NOMO-1 treated with DMSO at 0.1 percent for 48 hours (cell line): ENCODE measurements at regions not wholly inside any gene's neighbourhood (a gene's known extent, or its start where the extent isn't known, plus 50 kb on each side); places are given as distances from the start of the nearest gene placed in this dataset.
"Not testable (repeated sequence)": the region's sequence is repeated elsewhere in the genome, so short reads cannot be mapped to it uniquely, and the experiment has no call there.

ENCODE experiments used
- DNase-seq: peaks from one replicate; lab custom pipeline; 2025; ENCODE audit not compliant: unreplicated experiment; lab: John Stamatoyannopoulos, UW

GRCh38 chr7:115574681-115575291 is 455.8 kb downstream of the TFEC start:
- no peak for DNase-seq

GRCh38 chr7:115572111-115572510 is 458.5 kb downstream of the TFEC start:
- DNase-seq: no peak

- no peak for DNase-seq
Observed at GRCh38 chr7:115561335-115562110, 469.0 kb downstream of the TFEC start.

- no peak for DNase-seq
Observed at GRCh38 chr7:115559877-115560276, 470.7 kb downstream of the TFEC start.

- no peak for DNase-seq
Observed at GRCh38 chr7:115558161-115558560, 472.4 kb downstream of the TFEC start.

GRCh38 chr7:115557296-115557695 is 473.3 kb downstream of the TFEC start:
- DNase-seq: not testable (repeated sequence)

- DNase-seq: no peak
Observed at GRCh38 chr7:115552766-115553165, 477.8 kb downstream of the TFEC start.

GRCh38 chr7:115549910-115550309 is 480.7 kb downstream of the TFEC start:
- DNase-seq: no peak

- DNase-seq: no peak
Observed at GRCh38 chr7:115548756-115549155, 481.8 kb downstream of the TFEC start.

- no peak for DNase-seq
Observed at GRCh38 chr7:115546790-115547189, 483.8 kb downstream of the TFEC start.

- DNase-seq: no peak
Observed at GRCh38 chr7:115533785-115534184, 496.8 kb downstream of the TFEC start.

GRCh38 chr7:115526278-115526677 is 504.3 kb downstream of the TFEC start:
- DNase-seq: no peak

- DNase-seq: no peak
Observed at GRCh38 chr7:115522174-115522573, 508.4 kb downstream of the TFEC start.

- DNase-seq: no peak
Observed at GRCh38 chr7:115516341-115516740, 514.2 kb downstream of the TFEC start.

GRCh38 chr7:115511330-115511729 is 519.2 kb downstream of the TFEC start:
- no peak for DNase-seq

GRCh38 chr7:115505136-115505535 is 525.4 kb downstream of the TFEC start:
- peak; percentile 29 for DNase-seq

- DNase-seq: no peak
Observed at GRCh38 chr7:115499956-115500355, 530.6 kb downstream of the TFEC start.

- no peak for DNase-seq
Observed at GRCh38 chr7:115496006-115496405, 534.6 kb downstream of the TFEC start.

- DNase-seq: no peak
Observed at GRCh38 chr7:115494529-115495147, 535.9 kb downstream of the TFEC start.

GRCh38 chr7:115493381-115493780 is 537.2 kb downstream of the TFEC start:
- no peak for DNase-seq

GRCh38 chr7:115491744-115492380 is 538.7 kb downstream of the TFEC start:
- no peak for DNase-seq

GRCh38 chr7:115479448-115479847 is 551.1 kb downstream of the TFEC start:
- DNase-seq: no peak
